HuH-7.5 (cell line): ENCODE measurements at regions not wholly inside any gene's neighbourhood (a gene's known extent, or its start where the extent isn't known, plus 50 kb on each side); places are given as distances from the start of the nearest gene placed in this dataset.
"Not testable (repeated sequence)": the region's sequence is repeated elsewhere in the genome, so short reads cannot be mapped to it uniquely, and the experiment has no call there.

Experiments
- DNase-seq: peaks from one replicate; pipeline ENCODE4 v3.0.0; 2011; ENCODE audit warnings: low spot score

- DNase-seq: not testable (repeated sequence)
Measured at GRCh38 chr5:44756097-44756496, 52.6 kb upstream of the MRPS30 start.

GRCh38 chr5:44747396-44747795 is 61.4 kb upstream of the MRPS30 start:
- no peak for DNase-seq

- no peak for DNase-seq
Measured at GRCh38 chr5:44740660-44741059, 68.1 kb upstream of the MRPS30 start.

GRCh38 chr5:44729536-44729935 is 79.2 kb upstream of the MRPS30 start:
- no peak for DNase-seq

GRCh38 chr5:44727100-44727499 is 81.6 kb upstream of the MRPS30 start:
- no peak for DNase-seq

GRCh38 chr5:44719856-44720255 is 88.9 kb upstream of the MRPS30 start:
- no peak for DNase-seq

GRCh38 chr5:44714871-44715561 is 93.7 kb upstream of the MRPS30 start:
- no peak for DNase-seq

GRCh38 chr5:44713446-44713845 is 95.3 kb upstream of the MRPS30 start:
- no peak for DNase-seq

- no peak for DNase-seq
Measured at GRCh38 chr5:44711901-44712300, 96.8 kb upstream of the MRPS30 start.

GRCh38 chr5:44708602-44709001 is 100.1 kb upstream of the MRPS30 start:
- DNase-seq: no peak

GRCh38 chr5:44707721-44708120 is 101.0 kb upstream of the MRPS30 start:
- no peak for DNase-seq

- DNase-seq: no peak
Measured at GRCh38 chr5:44697025-44697424, 111.7 kb upstream of the MRPS30 start.

- no peak for DNase-seq
Measured at GRCh38 chr5:44695259-44695658, 113.5 kb upstream of the MRPS30 start.

- no peak for DNase-seq
Measured at GRCh38 chr5:44691802-44692201, 116.9 kb upstream of the MRPS30 start.

GRCh38 chr5:44681906-44682305 is 126.8 kb upstream of the MRPS30 start:
- no peak for DNase-seq

- no peak for DNase-seq
Measured at GRCh38 chr5:44679214-44679613, 129.5 kb upstream of the MRPS30 start.

GRCh38 chr5:44675296-44675695 is 133.5 kb upstream of the MRPS30 start:
- no peak for DNase-seq

GRCh38 chr5:44674461-44674860 is 134.3 kb upstream of the MRPS30 start:
- no peak for DNase-seq

GRCh38 chr5:44668471-44668870 is 140.3 kb upstream of the MRPS30 start:
- DNase-seq: not testable (repeated sequence)

GRCh38 chr5:44665101-44665701 is 143.5 kb upstream of the MRPS30 start:
- DNase-seq: no peak

- no peak for DNase-seq
Measured at GRCh38 chr5:44664711-44665100, 144.0 kb upstream of the MRPS30 start.

- DNase-seq: no peak
Measured at GRCh38 chr5:44663991-44664710, 144.6 kb upstream of the MRPS30 start.

GRCh38 chr5:44661851-44662250 is 146.9 kb upstream of the MRPS30 start:
- DNase-seq: no peak
